ENCODE measurements at regions not wholly inside any gene's neighbourhood (a gene's known extent, or its start where the extent isn't known, plus 50 kb on each side); places are given as distances from the start of the nearest gene placed in this dataset.

DNA sequence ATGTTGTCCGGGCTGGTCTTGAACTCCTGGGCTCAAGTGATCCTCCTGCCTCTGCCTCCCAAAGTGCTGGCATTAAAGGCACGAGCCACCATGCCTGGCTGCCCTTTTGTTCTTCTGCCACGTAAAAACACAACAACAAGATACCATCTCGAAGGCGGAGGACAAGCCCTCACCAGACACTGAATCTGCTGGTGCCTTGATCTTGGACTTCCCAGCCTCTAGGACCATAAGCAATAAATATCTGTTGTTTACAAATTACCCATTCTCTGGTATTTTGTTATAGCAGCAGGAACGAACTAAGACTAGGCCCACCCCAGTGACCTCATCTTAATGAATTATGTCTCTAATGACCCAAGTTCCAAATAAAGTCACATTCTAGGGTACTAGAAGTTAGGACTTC lies 128.4 kb upstream of the CACNA1A start:
- Histone ChIP-seq H2AFZ (ENCODE audit: low read depth, low read length) (no peak overlapping the region), H3K79me2 (ENCODE audit: control insufficient read depth, insufficient read depth, low read length) (no peaks in the 10 kb centered on the region), H3K4me2 (ENCODE audit: insufficient read depth, low read length) (no peak overlapping the region), H3K9ac (replicated peaks; ENCODE audit: extremely low read depth, insufficient read depth, low read length) (no peak overlapping the region), H3K4me3 (replicated peaks in 1 of 3; ENCODE audit: insufficient read depth in 1 of 3, low read depth in 1 of 3, low read length in 3 of 3) (no peak overlapping the region), H3K9me3 (replicated peaks; ENCODE audit: control insufficient read depth, insufficient read depth, low read length) (no peaks in the 10 kb centered on the region), H3K27ac (ENCODE audit: insufficient read depth, low read depth, low read length) (no peak overlapping the region), H3K36me3 (ENCODE audit: control insufficient read depth in 2 of 2, extremely low read depth in 1 of 2, insufficient read depth in 2 of 2, low read length in 2 of 2) (no peaks in the 10 kb centered on the region), H3K9me1 (replicated peaks; ENCODE audit: control insufficient read depth, extremely low read depth, insufficient read depth, low read length) (no peaks in the 10 kb centered on the region), H3K27me3 (ENCODE audit: control insufficient read depth in 2 of 2, insufficient read depth in 2 of 2, low read length in 2 of 2) (no peaks in the 10 kb centered on the region), H4K20me1 (replicated peaks; ENCODE audit: control insufficient read depth, extremely low read depth, insufficient read depth, low read length) (no peaks in the 10 kb centered on the region), H3K4me1 (ENCODE audit: control insufficient read depth, extremely low read depth, insufficient read depth, low read length) (no peaks in the 10 kb centered on the region)
- intact Hi-C loops (cut with micrococcal nuclease) (no loop called here), dilution Hi-C loops (cut with MboI; ENCODE audit: extremely low pct_ligation_motif_present, low sequenced_read_pairs) (no loop called here)
- DNase-seq (ENCODE audit: low read depth, low spot score) (no peak), FAIRE-seq (no peak)
- POLR2A ChIA-PET: no interaction called here
- CTCF ChIA-PET: no interaction called here
- BruUV-seq (replicated peaks): no TSS peak
- TF ChIP-seq FOS (IDR thresholded peaks at IDR 0.05; ENCODE audit: borderline replicate concordance, insufficient read depth, low read length) (no peak), MYC (IDR thresholded peaks at IDR 0.05; ENCODE audit: low read depth, low read length) (no peak), POLR2AphosphoS5 (IDR thresholded peaks at IDR 0.05; ENCODE audit: insufficient read depth, low read depth, low read length) (no peak), POLR2A (IDR thresholded peaks at IDR 0.05; ENCODE audit: low read depth, low read length) (no peak), EZH2 (IDR thresholded peaks at IDR 0.05; ENCODE audit: borderline replicate concordance, low read depth, low read length, severe bottlenecking) (no peak), GATA2 (IDR thresholded peaks at IDR 0.05; ENCODE audit: insufficient read depth, insufficient read length, low read depth, low read length) (no peak), JUN (IDR thresholded peaks at IDR 0.05; ENCODE audit: borderline replicate concordance, insufficient read depth, insufficient read length, low read depth) (no peak)
- TF ChIP-seq, protein P1, sequence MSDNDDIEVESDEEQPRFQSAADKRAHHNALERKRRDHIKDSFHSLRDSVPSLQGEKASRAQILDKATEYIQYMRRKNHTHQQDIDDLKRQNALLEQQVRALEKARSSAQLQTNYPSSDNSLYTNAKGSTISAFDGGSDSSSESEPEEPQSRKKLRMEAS (IDR thresholded peaks at IDR 0.05; ENCODE audit: insufficient read depth, insufficient read length): no peak
- TF ChIP-seq, protein P2, sequence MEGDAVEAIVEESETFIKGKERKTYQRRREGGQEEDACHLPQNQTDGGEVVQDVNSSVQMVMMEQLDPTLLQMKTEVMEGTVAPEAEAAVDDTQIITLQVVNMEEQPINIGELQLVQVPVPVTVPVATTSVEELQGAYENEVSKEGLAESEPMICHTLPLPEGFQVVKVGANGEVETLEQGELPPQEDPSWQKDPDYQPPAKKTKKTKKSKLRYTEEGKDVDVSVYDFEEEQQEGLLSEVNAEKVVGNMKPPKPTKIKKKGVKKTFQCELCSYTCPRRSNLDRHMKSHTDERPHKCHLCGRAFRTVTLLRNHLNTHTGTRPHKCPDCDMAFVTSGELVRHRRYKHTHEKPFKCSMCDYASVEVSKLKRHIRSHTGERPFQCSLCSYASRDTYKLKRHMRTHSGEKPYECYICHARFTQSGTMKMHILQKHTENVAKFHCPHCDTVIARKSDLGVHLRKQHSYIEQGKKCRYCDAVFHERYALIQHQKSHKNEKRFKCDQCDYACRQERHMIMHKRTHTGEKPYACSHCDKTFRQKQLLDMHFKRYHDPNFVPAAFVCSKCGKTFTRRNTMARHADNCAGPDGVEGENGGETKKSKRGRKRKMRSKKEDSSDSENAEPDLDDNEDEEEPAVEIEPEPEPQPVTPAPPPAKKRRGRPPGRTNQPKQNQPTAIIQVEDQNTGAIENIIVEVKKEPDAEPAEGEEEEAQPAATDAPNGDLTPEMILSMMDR (IDR thresholded peaks at IDR 0.05; ENCODE audit: extremely low read depth in 1 of 2, insufficient read depth in 1 of 2, low read depth in 1 of 2, low read length in 2 of 2): no peak
